NCI-H82 treated with DMSO at 0.1 percent for 48 hours (cell line): ENCODE measurements at regions not wholly inside any gene's neighbourhood (a gene's known extent, or its start where the extent isn't known, plus 50 kb on each side); places are given as distances from the start of the nearest gene placed in this dataset.

Source experiments
- DNase-seq: peaks from one replicate; lab custom pipeline; 2025; ENCODE audit not compliant: unreplicated experiment; lab: John Stamatoyannopoulos, UW

DNA sequence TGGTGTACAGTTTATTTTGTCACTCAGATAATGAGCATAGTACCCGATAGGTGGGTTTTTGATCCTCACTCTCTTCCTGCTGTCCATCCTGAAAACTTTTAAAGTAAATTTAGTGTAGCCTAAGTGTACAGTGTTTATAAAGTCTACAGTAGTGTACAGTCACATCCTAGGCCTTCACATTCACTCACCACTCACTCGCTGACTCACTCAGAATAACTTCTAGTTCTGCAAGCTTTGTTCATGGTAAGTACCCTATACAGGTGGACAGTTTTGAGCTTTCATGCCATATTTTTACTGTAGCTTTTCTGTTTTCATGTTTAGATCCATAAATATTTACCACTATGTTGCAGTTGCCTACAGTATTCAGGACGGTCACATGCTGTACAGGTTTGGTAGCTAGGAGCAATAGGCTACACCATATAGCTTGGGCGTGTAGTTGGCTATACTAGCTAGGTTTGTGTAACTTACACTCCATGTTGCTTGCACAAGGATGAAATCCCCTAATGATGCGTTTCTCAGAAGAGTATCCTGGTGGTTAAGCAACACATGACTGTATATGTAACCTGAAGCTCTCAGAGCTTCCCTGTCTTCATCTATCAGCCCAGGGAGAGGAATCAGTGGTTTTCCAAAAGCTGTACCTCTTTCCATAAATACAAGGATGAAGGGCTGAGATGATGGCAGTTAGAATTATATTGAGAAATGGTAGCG lies 87.6 kb upstream of the SLC25A26 start:
- no peak for DNase-seq

DNA sequence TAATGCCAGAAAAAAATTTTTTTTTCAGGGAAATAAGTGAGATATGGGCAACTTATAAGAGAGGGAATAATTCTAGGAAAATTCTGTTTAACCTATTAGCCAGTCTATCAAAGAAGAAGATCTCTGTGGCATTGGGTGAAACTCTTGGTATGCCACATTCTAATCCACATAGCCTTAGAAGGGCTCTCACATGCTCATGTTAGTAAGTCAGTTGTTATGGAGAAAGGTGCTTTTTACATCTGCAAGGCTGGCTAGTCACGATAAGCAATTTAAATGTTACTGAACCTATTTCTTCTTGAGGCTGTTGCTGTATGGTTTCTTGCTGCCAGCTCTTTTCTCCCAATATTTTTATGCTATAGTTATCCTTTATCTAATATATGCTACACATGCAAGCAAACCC lies 89.9 kb upstream of the MAGI1 start:
- DNase-seq = no peak

DNA sequence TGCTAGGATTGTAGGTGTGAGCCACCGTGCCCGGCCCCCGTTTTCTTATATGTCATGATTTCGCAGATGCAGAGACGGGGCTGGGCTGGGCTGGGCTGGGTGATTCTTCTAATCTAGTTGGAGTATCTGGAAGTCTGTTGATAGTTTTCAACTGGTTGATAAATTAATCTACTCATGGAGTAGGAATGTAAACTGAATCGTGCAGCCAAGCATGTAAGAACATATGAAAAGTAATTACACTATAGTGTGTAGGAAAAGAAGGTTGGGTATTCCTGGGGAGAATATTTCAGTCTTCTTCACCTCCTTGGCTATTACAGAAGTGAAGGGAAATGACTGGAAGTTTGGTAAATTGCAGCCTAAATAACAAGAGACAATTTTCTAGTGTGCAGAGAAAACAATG lies 82.6 kb upstream of the MAGI1 start:
- DNase-seq = no peak

DNA sequence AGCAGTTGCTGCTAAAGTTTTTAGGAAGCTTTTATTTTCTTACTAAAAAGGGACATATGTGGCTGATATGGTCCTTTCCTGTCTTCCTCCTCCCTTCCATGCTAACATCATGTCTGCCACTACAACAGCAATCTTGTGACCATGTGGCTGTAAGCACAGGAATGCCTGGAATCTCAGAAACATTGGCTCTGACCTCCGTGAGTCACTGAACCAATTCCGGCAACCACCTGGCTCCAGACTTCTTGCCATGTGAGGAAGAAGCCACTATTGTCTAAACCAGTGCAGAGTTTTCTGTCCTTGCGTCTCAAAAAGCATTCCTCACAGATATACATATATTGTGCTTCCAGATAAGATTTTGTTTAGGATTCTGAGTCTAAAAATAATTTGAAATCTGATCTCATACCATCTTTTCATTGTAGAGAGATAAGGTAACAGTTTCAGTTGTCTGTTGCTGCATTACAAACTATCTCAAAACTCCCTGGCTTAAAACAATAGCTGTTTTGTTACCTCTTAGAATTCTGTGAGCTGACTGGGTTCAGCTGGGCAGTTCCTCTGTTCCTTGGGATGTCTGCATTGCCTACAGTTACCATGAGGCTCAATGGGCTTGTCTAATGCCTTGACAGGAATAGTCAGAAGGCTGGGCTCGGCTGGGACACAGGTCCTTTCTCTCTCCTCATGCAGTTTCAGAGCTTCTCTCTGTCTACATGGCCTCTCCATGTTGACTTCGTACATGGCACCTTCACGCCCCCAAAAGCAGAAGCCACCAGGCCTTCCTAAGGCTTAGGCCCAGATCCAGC lies 77.3 kb upstream of the MAGI1 start:
- DNase-seq = no peak

DNA sequence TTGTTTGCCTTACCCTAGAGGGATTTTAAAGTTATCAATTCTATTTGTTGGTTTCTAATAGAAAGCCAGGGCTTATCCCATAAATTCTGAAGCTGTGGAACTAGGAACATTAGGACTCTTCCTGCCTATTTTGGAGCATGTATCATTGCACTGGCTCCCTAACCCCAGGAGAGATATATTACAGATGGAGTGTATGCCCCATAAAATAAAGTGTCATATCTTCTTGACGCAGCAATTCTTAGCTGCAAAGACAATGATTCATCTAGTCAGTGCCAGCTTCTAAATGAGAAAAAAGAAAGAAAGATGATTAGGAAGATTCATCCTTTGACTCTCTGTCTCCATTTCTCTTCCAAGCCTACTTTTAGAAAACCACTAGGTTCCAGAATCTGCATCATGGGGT lies 74.8 kb upstream of the MAGI1 start:
- no peak for DNase-seq

DNA sequence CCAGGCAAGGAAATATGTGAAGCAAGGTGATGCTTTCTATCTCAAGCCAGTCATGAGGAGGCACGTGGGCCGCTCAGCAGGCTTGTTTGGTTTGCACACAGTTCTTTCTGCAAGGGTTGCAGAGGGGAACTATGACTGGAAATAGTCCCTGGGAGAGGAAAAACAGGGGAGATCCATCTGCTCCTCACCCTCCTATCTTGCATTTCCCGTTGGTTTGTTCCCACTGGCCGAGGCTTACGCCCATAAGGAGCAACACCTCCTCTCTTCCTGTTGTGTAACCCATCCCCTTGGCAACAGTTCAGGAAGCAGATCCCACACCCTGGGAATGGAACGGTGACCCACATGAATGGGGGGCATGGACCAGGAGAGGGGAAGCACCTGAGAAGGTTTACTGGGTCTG lies 72.1 kb upstream of the MAGI1 start:
- DNase-seq = no peak

DNA sequence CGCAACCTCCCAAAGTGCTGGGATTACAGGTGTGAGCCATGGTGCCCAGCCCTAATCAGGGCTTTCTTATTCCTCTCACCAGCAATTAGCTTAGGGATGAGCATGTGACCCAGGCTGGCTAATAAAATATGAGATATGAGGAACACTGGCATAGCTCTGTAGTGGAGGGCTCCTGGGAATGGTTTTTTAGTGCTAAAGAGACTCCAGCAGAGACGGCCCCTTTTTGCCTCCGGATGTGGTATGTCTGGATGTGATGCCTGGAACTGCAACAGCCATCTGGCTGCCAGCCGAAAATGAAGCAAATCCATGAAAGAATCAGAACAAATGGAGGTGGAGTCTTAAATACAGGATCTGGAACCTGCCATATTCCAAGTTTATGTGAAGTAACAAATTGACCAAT lies 69.1 kb upstream of the MAGI1 start:
- DNase-seq = no peak

DNA sequence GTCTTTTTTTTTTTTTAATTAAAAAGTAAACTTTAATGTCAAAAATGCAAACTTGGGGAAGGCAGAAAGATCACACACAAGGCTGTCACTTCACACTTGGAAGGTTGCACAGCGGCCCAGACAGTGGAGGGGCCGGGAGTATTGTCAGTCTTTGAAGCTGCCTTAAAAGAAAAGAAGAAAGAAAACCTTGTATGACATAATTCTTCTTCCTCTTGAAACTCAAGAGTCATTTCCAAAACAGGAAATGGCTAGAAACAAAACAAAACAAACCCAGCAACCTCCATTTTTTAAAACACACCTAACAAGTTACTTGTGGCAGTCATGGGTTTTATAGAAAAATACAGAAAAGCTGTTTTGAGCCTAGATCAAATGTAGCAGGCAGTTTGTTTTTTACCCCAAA lies 68.1 kb upstream of the MAGI1 start:
- DNase-seq = no peak

DNA sequence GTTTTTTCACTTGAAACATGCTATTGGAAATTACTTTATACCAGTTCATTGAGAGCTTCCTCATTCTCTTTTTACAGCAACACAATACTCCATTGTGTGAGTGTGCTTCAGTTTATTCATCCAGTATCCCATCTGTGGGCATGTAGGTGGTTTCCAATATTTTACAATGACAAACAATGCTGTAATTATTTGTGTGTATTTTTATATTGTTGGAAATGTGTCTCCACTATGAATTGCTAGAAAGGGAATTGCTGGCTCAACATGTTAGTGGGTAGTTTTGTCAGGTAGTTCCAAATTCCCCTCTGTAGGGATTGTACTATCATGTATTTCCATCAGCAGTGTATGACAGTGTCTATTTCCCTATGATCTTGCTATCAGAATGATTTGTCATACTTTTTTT lies 65.8 kb upstream of the MAGI1 start:
- no peak for DNase-seq

DNA sequence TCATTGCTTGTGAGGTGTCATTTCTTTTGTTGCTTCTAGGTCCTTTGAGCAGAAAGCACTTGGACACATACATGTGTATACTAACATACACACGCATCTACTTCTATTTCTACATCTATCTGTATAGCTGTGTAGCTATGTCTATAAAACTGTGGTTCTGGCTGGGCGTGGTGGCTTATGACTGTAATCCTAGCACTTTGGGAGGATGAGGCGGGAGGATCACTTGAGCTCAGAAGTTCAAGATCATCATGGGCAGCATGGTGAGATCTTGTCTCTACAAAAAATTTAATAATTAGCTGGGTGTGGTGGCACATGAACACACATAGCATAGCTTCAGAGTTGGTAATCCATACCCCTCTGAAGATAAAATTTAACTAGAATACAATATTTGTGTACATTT lies 65.0 kb upstream of the MAGI1 start:
- no peak for DNase-seq

DNA sequence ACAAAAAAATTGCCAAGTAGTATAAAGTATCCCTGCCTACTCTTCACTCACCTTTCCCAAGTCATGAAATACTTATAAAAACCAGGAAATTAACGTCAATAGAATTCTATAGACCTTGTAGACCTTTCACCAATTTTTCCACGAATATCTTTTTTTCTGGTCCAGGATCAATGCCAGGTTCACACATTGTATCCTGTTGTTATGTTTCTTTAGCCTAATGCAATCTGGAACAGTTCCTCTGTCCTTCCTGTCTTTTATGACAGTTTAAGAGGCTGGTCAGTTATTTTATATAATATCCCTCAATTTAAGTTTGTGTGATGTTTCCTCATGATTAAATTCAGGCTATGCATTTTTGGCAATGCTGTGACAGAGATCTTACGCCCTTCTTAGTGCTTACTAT lies 63.2 kb upstream of the MAGI1 start:
- DNase-seq = no peak

DNA sequence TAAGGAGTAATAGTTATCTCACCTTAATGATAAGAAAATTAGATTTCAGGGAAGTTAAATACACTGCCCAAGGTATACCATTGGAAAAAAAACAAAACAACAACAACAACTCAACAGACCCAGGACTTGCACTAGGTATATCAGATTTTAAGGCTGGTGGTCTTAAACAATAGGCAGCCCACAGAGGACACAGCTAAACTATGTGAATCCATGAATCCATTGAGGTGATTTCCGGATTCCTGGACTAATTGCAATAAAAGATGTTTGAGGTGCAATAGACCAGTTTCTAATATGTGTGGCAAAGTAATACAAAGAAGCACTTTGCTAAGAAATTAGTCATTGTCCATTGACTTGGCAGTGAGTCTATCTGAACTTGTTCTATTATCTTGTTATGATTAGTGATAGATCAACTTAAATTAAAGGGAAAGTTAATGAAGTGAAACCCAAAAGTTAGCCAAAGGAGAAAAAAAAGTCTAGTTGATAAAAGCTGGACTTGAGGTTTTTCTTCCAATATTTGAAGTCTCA lies 60.9 kb upstream of the MAGI1 start:
- DNase-seq = no peak

DNA sequence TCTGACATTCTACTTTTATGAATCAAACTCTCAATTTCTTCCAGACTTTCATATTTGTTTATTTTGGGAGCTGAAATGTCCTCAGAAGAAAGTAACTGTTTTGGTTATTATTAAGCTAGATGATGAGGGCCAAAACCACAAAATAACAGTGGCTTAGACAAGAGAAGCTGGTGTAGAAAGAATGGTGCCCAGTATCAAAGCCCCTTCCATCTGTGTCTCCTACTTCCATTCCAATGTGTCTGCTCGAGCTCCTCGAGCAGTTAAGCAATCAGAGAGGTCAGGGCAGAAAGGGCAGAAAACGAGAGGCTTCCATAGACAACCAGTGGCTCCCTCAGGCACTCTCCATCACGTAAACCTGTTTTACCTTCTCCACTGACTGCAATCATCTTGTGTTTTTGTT lies 59.7 kb upstream of the MAGI1 start:
- DNase-seq = no peak

DNA sequence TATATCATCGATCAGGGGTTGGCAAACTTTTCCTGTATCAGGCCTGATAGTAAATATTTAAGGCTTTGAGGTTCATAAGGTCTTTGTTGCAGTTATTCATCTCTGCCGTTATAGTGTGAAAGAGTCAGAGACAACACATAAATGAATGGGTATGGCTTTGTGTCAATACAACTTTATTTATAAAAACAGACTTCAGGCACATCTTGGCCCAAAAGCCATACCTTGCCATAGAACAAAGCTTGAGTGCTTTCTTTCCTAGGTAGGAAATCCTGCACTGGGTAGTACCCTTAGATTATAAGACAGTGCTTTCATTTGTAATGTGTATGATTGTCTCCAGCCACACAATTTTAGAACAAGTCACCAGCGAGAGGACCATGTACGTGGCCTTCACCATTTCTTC lies 58.9 kb upstream of the MAGI1 start:
- no peak for DNase-seq

DNA sequence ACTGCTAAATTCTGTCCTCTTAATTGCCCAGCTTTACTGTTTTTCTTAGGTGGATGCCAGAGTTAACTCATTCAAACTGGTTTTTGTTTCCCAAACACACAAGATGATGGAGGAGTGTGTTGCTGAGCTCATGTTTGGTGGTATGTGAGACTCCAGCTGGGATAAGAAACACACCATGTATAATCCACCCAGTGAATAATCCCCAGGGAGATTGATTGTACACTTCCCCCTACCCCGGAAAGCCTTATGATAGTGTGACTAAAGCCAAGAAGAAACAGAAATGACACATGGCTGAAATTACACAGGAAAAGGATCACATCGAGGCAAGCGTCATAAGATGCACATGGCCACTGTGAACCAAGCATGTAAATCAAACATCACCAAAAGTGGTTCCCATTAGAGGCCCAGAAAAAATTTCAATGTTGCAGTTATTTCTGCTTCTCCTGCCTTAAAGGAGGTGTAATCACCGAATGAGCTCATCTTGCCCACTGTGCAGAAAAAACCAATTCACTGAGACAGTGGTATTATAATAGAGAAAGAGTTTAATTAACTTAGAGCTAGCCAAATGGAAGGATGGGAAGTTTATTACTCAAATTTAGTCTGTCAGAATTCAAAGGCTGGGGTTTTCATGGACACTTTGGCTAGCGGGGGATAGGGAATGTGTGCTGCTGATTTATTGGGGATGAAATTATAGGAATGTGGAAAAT lies 56.7 kb upstream of the MAGI1 start:
- peak; percentile 2 for DNase-seq

DNA sequence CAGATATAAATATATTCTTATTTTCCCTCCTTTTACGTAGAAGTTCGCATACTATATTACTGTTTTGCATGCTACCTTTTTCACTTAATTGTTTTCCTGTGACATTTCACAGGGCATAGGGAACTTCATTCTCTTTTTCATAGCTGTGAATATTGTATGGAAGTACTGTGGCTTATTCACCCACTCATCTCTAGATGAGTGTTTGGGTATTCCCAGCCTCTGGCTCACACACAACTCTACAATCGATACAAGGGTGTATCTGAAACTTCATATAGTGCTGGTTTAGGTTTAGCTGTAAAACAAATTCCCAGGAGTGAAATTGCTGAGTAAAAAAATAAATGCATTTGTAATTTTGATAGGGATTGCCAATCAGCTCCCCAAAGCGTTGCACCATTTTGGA lies 55.3 kb upstream of the MAGI1 start:
- DNase-seq = no peak

DNA sequence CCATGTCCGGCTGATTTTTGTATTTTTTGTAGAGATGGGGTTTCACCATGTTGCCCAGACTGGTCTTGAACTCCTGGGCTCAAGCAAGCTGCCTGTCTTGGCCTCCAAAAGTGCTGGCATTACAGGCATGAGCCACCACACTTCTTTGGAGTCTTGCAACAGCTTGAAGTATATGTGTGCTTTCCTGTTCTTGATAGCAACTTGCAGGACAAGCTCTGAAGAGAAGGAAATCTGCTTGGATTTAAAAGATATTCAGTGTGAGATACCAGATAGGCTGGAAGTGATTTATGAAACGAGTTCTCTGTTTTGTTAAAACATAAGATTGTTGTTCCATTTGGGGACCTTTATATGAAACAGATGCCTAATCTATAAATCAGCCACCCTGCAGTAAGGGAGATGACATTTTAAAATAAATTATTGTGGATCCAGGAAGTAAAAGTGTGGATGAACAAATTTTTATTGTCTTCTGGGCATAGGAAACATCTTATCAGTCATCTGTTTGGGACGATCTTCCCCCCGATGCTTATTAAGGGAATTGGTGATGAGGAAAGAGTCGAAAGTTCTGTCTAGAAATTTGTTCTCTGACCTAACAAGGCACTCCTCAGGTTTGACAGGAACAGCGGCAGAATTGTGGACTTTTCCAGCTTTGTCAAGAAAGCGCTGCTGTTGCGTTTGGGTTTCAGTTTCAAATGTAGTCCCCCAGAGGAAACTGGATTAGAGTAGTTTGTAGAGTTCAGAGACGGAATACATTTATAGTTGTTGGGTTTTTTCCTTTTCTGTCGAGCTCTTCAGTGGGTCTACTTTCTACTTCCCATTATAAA lies 53.7 kb upstream of the MAGI1 start:
- DNase-seq = no peak
